Naive thymus-derived CD4-positive, alpha-beta T cell (primary cell): ENCODE measurements at regions not wholly inside any gene's neighbourhood (a gene's known extent, or its start where the extent isn't known, plus 50 kb on each side); places are given as distances from the start of the nearest gene placed in this dataset.

Experiments
- ATAC-seq: fragments of 150-1000 bp; cut with Tn5 transposase; 2 replicates; pipeline ENCODE4 v1.10.0; 2021; ENCODE audit warnings: mild to moderate bottlenecking, moderate library complexity
- CTCF ChIA-PET: fragments of 350-600 bp; sonication (Branson Sonifier 250); formaldehyde crosslinking; loops from one replicate; lab custom pipeline; 2021; ENCODE audit warnings: antibody characterized with exemption; lab: Charles Lee
- POLR2A ChIA-PET: fragments of 350-600 bp; sonication (Branson Sonifier 250); formaldehyde crosslinking; loops from one replicate; lab custom pipeline; 2021; ENCODE audit warnings: antibody characterized with exemption, inconsistent platforms; lab: Charles Lee
- DNase-seq, 9 donors: peaks; one replicate each; pipeline versions ENCODE4 v3.0.0 to v3.0.0-alpha.2; 2020 to 2022; ENCODE audit warnings: mixed read lengths in 1 of 9
- H3K27ac ChIP-seq: one replicate; pipeline ENCODE4 v1.7.0; 2013; ENCODE audit warnings: mild to moderate bottlenecking, low read depth, low read length, moderate library complexity
- H3K27me3 ChIP-seq, 2 donors: one replicate each; pipeline ENCODE4 v1.7.0; 2013; ENCODE audit warnings: low read length in 2 of 2, mild to moderate bottlenecking in 2 of 2, moderate library complexity in 2 of 2; ENCODE audit not compliant: control insufficient read depth in 2 of 2, insufficient read depth in 2 of 2
- H3K36me3 ChIP-seq, 3 experiments: 1 replicate in 2 of 3; 2 replicates in 1 of 3; pipeline ENCODE4 v1.7.0; 2013; ENCODE audit warnings: low read length in 3 of 3, mild to moderate bottlenecking in 3 of 3, moderate library complexity in 1 of 3; ENCODE audit not compliant: insufficient read depth in 3 of 3, control insufficient read depth in 2 of 3
- H3K4me1 ChIP-seq, 2 donors: one replicate each; pipeline ENCODE4 v1.7.0; 2013; ENCODE audit warnings: low read length in 2 of 2, mild to moderate bottlenecking in 2 of 2, moderate library complexity in 1 of 2; ENCODE audit not compliant: control insufficient read depth in 2 of 2, insufficient read depth in 2 of 2
- H3K4me3 ChIP-seq: 2 replicates; pipeline ENCODE4 v1.7.0; 2013; ENCODE audit warnings: mild to moderate bottlenecking, low read length
- H3K9me3 ChIP-seq, 3 experiments: 1 replicate in 2 of 3; 2 replicates in 1 of 3; pipeline ENCODE4 v1.7.0; 2013; ENCODE audit warnings: low read length in 3 of 3; ENCODE audit not compliant: control insufficient read depth in 2 of 3
- H3K27ac Mint-ChIP-seq, 9 donors: one replicate each; pipeline ENCODE4 v1.8.0; 2020 to 2022; ENCODE audit warnings: mixed read lengths in 9 of 9, mild to moderate bottlenecking in 8 of 9, moderate library complexity in 5 of 9, inconsistent platforms in 2 of 9
- H3K27me3 Mint-ChIP-seq, 5 donors: one replicate each; pipeline ENCODE4 v1.8.0; 2021 to 2022; ENCODE audit warnings: mixed read lengths in 5 of 5, mild to moderate bottlenecking in 1 of 5
- H3K36me3 Mint-ChIP-seq, 5 donors: one replicate each; pipeline ENCODE4 v1.8.0; 2020 to 2022; ENCODE audit warnings: mixed read lengths in 5 of 5, mild to moderate bottlenecking in 3 of 5, inconsistent platforms in 1 of 5
- H3K4me1 Mint-ChIP-seq, 7 donors: one replicate each; pipeline ENCODE4 v1.8.0; 2020 to 2022; ENCODE audit warnings: mixed read lengths in 7 of 7, mild to moderate bottlenecking in 3 of 7, inconsistent platforms in 1 of 7
- H3K4me3 Mint-ChIP-seq, 10 donors: one replicate each; pipeline ENCODE4 v1.8.0; 2020 to 2022; ENCODE audit warnings: mild to moderate bottlenecking in 10 of 10, mixed read lengths in 10 of 10, moderate library complexity in 6 of 10, inconsistent platforms in 2 of 10
- H3K9me3 Mint-ChIP-seq, 11 donors: one replicate each; pipeline ENCODE4 v1.8.0; 2020 to 2022; ENCODE audit warnings: mixed read lengths in 11 of 11, mild to moderate bottlenecking in 4 of 11, inconsistent platforms in 1 of 11, moderate library complexity in 1 of 11
- intact Hi-C, 2 donors: fragments of 100-400 bp; cut with micrococcal nuclease; formaldehyde crosslinking; loops; one replicate each; pipeline ENCODE4 v1.15.1; 2023

DNA sequence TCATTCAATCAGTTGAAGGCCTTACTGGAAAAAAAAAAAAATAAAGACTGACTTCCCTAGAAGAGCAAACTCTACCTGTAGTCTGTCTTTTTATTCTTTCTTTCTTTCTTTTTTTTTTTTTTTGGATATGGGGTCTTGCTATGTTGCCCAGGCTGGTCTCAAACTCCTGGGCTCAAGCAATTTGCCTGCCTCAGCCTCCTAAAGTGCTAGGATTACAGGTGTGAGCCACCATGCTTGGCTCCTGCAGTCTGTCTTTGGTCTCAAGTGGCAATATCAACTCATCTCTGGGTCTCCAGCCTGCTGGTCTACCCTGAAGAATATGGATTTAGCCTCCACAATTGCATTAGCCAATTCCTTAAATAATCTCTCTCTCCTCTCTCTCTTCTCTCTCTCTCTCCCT lies 167.7 kb upstream of the P2RY1 start:
- ATAC-seq (no peak), DNase-seq (no peak)
- Mint-ChIP-seq H3K9me3 (peaks cover 0 to 7% (median 1%) of the 10 kb centered on the region in 11 donors), H3K27me3 (peaks cover 5 to 18% (median 14%) of the 10 kb centered on the region in 5 donors), H3K27ac (no peak overlapping the region), H3K4me3 (no peak overlapping the region), H3K4me1 (peaks cover 0 to 24% (median 13%) of the 10 kb centered on the region in 7 donors), H3K36me3 (no peaks in the 10 kb centered on the region)
- Histone ChIP-seq H3K27ac (no peak overlapping the region), H3K4me3 (no peak overlapping the region), H3K9me3 (no peaks in the 10 kb centered on the region), H3K36me3 (no peaks in the 10 kb centered on the region), H3K27me3 (no peaks in the 10 kb centered on the region), H3K4me1 (peaks cover 0 to 3% of the 10 kb centered on the region in 2 donors)
- POLR2A ChIA-PET: no interaction called here
- CTCF ChIA-PET: no interaction called here
- intact Hi-C loops: no loop called here

DNA sequence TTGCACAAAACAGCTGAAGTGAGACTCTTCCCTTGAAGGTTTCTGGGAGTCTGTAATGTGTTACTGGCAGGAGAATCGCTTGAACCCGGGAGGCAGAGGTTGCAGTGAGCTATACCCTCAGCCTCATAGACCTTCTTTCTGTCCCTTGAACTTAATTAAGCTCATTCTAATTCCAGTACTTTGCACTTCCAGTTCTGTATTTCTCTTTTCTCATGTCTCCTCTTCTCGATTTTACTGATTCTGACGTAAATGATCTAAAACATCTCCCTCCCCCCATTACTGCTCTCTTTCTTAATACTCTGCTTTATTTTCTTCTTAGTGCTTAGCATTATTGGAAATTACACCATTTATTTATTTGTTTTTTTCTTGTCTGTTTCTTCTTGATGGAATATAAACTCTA lies 165.4 kb upstream of the P2RY1 start:
- Histone ChIP-seq H3K27ac (no peak overlapping the region), H3K4me1 (peaks cover 0 to 3% of the 10 kb centered on the region in 2 donors), H3K27me3 (no peaks in the 10 kb centered on the region), H3K9me3 (no peaks in the 10 kb centered on the region), H3K4me3 (no peak overlapping the region), H3K36me3 (no peaks in the 10 kb centered on the region)
- intact Hi-C loops: no loop called here
- H3K9me3 Mint-ChIP-seq: peaks cover 0 to 1% (median 0%) of the 10 kb centered on the region in 11 donors
- ATAC-seq: no peak
- H3K27ac Mint-ChIP-seq: no peak overlapping the region
- ChIA-PET POLR2A (no interaction called here), CTCF (no interaction called here)
- peaks cover 0 to 24% (median 13%) of the 10 kb centered on the region in 7 donors for H3K4me1 Mint-ChIP-seq
- H3K36me3 Mint-ChIP-seq: no peaks in the 10 kb centered on the region
- no peak for DNase-seq
- no peak overlapping the region for H3K4me3 Mint-ChIP-seq
- H3K27me3 Mint-ChIP-seq: peaks cover 13 to 33% (median 15%) of the 10 kb centered on the region in 5 donors

DNA sequence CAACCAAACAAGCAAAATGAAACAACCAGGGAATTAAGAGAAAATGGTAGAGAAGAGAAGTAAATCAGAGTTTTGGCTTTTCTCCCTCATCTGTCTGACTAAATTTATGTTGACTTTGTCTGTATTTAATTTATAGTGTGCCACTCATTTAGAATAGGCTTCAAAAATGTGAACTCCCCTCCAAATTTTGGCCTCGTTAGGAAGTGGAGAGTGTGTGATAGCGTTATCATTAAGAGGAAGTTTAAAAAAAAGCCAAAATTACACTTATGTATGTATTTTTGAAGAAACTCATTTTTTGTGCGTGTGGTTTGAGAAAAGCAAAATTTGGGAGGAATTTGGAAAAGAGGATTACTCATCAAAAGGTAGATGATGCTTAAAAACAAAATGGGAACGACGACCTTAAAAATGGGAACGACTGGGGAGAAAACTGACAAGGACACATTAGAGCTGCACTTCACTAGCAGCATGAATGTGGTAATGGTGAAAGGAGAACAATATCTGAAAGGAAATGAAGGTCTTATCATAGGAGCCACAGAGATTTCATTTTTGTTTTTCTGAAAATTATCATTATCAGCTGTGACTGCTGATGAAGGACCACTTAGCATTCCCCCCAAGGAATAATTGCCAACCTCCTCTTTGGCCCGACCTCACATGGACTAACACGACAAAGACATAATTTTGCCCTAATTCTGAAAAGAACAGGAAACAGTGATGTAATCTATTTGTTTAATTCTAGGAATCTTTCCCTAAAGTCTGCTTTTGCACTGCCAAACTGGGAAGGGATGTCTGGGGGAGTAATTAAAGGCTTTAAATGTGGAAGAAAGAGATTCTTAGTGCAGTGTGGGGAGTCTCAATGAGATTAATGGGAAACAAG lies 163.2 kb upstream of the P2RY1 start:
- peaks cover 0 to 11% (median 6%) of the 10 kb centered on the region in 7 donors for H3K4me1 Mint-ChIP-seq
- Histone ChIP-seq H3K4me3 (no peak overlapping the region), H3K27me3 (no peaks in the 10 kb centered on the region), H3K9me3 (no peaks in the 10 kb centered on the region), H3K27ac (no peak overlapping the region), H3K36me3 (no peaks in the 10 kb centered on the region), H3K4me1 (no peaks in the 10 kb centered on the region)
- intact Hi-C loops: no loop called here
- peaks cover 15 to 36% (median 20%) of the 10 kb centered on the region in 5 donors for H3K27me3 Mint-ChIP-seq
- H3K27ac Mint-ChIP-seq: no peak overlapping the region
- no peak overlapping the region for H3K4me3 Mint-ChIP-seq
- POLR2A ChIA-PET: no interaction called here
- no peaks in the 10 kb centered on the region for H3K36me3 Mint-ChIP-seq
- peaks cover 0 to 1% (median 0%) of the 10 kb centered on the region in 11 donors for H3K9me3 Mint-ChIP-seq
- ATAC-seq (no peak), DNase-seq (no peak)
- CTCF ChIA-PET: no interaction called here

DNA sequence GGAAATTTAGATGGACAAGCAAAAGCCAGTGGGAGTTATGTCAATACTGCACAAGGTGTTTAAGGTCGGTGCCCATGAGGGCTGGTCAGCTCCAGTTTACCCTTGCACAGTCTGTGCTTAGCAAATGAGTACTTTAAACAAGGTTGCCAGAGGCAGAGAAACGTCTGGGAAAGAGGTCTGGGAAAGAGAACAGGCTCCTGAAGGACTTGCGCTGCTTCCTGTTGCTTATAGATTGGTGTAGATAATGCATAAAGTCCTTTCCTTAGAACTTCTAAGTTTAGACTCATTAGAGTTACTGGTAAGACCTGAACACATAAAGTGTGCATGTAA lies 162.6 kb upstream of the P2RY1 start:
- no peak overlapping the region for H3K27ac ChIP-seq
- peaks cover 0 to 11% (median 6%) of the 10 kb centered on the region in 7 donors for H3K4me1 Mint-ChIP-seq
- no peaks in the 10 kb centered on the region for H3K27me3 ChIP-seq
- H3K27me3 Mint-ChIP-seq: peaks cover 15 to 36% (median 20%) of the 10 kb centered on the region in 5 donors
- H3K27ac Mint-ChIP-seq: no peak overlapping the region
- CTCF ChIA-PET: no interaction called here
- H3K36me3 Mint-ChIP-seq: no peaks in the 10 kb centered on the region
- DNase-seq (no peak), ATAC-seq (no peak)
- H3K4me1 ChIP-seq: no peaks in the 10 kb centered on the region
- H3K9me3 ChIP-seq: no peaks in the 10 kb centered on the region
- POLR2A ChIA-PET: no interaction called here
- no peak overlapping the region for H3K4me3 Mint-ChIP-seq
- intact Hi-C loops: no loop called here
- H3K36me3 ChIP-seq: no peaks in the 10 kb centered on the region
- H3K4me3 ChIP-seq: no peak overlapping the region
- peaks cover 0 to 1% (median 0%) of the 10 kb centered on the region in 11 donors for H3K9me3 Mint-ChIP-seq

DNA sequence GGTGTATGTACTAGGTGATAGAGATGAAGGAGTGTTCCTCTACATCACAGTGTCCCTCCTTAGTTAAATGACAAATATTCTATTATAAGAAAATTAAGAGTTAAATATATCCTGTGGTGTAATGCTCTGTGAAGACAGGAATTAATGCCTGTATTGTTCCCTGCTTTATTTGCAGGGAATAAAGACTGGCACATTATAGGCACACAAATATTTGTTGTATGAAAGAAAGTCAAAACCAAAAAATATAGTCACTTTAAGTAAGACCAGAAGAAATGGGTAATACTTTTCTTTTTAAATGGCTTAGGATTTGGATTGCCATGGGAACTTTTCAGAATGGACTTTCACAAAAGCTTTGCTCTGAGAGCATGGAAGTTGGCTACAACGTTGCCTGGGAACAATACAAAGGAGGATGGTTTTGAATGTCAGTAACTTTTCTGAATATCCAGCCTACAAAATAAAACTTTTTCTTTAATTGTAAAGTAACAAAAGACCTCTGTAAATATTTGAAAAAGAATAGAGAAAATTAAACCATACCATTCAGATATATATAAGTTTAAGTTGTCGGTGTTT lies 158.0 kb upstream of the P2RY1 start:
- Histone ChIP-seq H3K4me3 (no peak overlapping the region), H3K27me3 (no peaks in the 10 kb centered on the region), H3K4me1 (no peaks in the 10 kb centered on the region), H3K9me3 (no peaks in the 10 kb centered on the region), H3K36me3 (no peaks in the 10 kb centered on the region), H3K27ac (no peak overlapping the region)
- H3K9me3 Mint-ChIP-seq: peaks cover 0 to 1% (median 0%) of the 10 kb centered on the region in 11 donors
- no peak for DNase-seq
- CTCF ChIA-PET: interaction anchor here (0.5 kb wide), 1 partner anchor 9 kb away, joined by 3 read pairs; no protein-coding TSS in a partner anchor
- peaks cover 0 to 3% (median 0%) of the 10 kb centered on the region in 7 donors for H3K4me1 Mint-ChIP-seq
- no peak overlapping the region for H3K27ac Mint-ChIP-seq
- intact Hi-C loops: no loop called here
- POLR2A ChIA-PET: no interaction called here
- H3K36me3 Mint-ChIP-seq: no peaks in the 10 kb centered on the region
- H3K27me3 Mint-ChIP-seq: peaks cover 7 to 21% (median 12%) of the 10 kb centered on the region in 5 donors
- no peak for ATAC-seq
- H3K4me3 Mint-ChIP-seq: no peak overlapping the region

DNA sequence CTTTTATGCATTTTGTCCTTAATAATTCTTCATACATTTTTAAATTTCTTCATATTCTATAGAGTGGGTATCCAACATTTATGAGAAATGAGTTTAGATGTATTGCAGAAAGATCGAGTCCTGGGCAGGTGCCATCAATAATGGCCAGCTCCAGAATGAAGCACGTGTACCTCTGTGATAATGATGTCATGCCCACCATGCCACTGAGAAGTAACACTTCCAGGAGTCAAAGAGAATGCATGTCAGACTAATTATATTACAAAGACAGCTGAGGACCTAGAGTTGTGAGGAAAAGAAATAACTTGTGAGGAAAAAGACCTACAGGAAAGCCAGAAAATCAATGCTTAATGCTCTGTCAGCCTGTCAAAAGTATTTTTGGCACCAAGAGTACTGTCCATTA lies 157.4 kb upstream of the P2RY1 start:
- H3K36me3 Mint-ChIP-seq: no peaks in the 10 kb centered on the region
- CTCF ChIA-PET: interaction anchor here (0.5 kb wide), 1 partner anchor 8 kb away, joined by 3 read pairs; no protein-coding TSS in a partner anchor
- no peak for ATAC-seq

More for the DNA sequence above, 157.4 kb upstream of the P2RY1 start:
- H3K4me3 Mint-ChIP-seq: no peak overlapping the region
- Histone ChIP-seq H3K27me3 (no peaks in the 10 kb centered on the region), H3K36me3 (no peaks in the 10 kb centered on the region), H3K4me3 (no peak overlapping the region), H3K9me3 (no peaks in the 10 kb centered on the region), H3K27ac (no peak overlapping the region), H3K4me1 (no peaks in the 10 kb centered on the region)
- H3K27ac Mint-ChIP-seq: no peak overlapping the region
- H3K9me3 Mint-ChIP-seq: peaks cover 0 to 1% (median 0%) of the 10 kb centered on the region in 11 donors
- H3K27me3 Mint-ChIP-seq: peaks cover 3 to 23% (median 11%) of the 10 kb centered on the region in 5 donors
- POLR2A ChIA-PET: no interaction called here
- DNase-seq: no peak
- intact Hi-C loops: no loop called here
- no peaks in the 10 kb centered on the region for H3K4me1 Mint-ChIP-seq
